IPS-20b (cell line): ENCODE measurements at regions not wholly inside any gene's neighbourhood (a gene's known extent, or its start where the extent isn't known, plus 50 kb on each side); places are given as distances from the start of the nearest gene placed in this dataset.

Source experiments
- H3K27ac ChIP-seq: one replicate; pipeline ENCODE4 v1.5.1; 2013; ENCODE audit warnings: low read length
- H3K27me3 ChIP-seq: 2 replicates; pipeline ENCODE4 v1.6.1; 2013; ENCODE audit warnings: mild to moderate bottlenecking, low read length, inconsistent platforms; ENCODE audit not compliant: insufficient read depth
- H3K36me3 ChIP-seq: 2 replicates; pipeline ENCODE4 v1.6.1; 2013; ENCODE audit warnings: low read depth, mild to moderate bottlenecking, inconsistent platforms, low read length, moderate library complexity; ENCODE audit not compliant: insufficient read depth
- H3K4me1 ChIP-seq: 2 replicates; pipeline ENCODE4 v1.6.1; 2013; ENCODE audit warnings: mild to moderate bottlenecking, control low read depth, inconsistent platforms, low read length, moderate library complexity; ENCODE audit not compliant: insufficient read depth
- H3K4me3 ChIP-seq: 2 replicates; pipeline ENCODE4 v1.5.1; 2013; ENCODE audit warnings: mild to moderate bottlenecking, low read length, inconsistent platforms
- H3K9ac ChIP-seq: 2 replicates; pipeline ENCODE4 v1.6.1; 2013; ENCODE audit warnings: low read depth, mild to moderate bottlenecking, inconsistent platforms, low read length, moderate library complexity
- H3K9me3 ChIP-seq: 2 replicates; pipeline ENCODE4 v1.6.1; 2013; ENCODE audit warnings: mild to moderate bottlenecking, low read depth, low read length, inconsistent platforms; ENCODE audit not compliant: insufficient read depth

- Histone ChIP-seq H3K4me1 (peaks cover 16% of the 10 kb centered on the region; the same call in 1 of the 2 replicates), H3K36me3 (no peaks in the 10 kb centered on the region), H3K4me3 (no peak overlapping the region), H3K27me3 (no peaks in the 10 kb centered on the region), H3K9ac (no peak overlapping the region), H3K27ac (no peak overlapping the region), H3K9me3 (no peaks in the 10 kb centered on the region; the same call in 1 of the 2 replicates)
These were observed 731.4 kb upstream of the POT1 start for GRCh38 chr7:125661006-125661405.

GRCh38 chr7:125654076-125654475, 724.5 kb upstream of the POT1 start:
- no peak overlapping the region for H3K9ac ChIP-seq
- H3K9me3 ChIP-seq, result no peaks in the 10 kb centered on the region
- H3K27me3 ChIP-seq, result no peaks in the 10 kb centered on the region
- H3K27ac ChIP-seq, result no peak overlapping the region
- no peaks in the 10 kb centered on the region for H3K4me1 ChIP-seq
- H3K4me3 ChIP-seq, result no peak overlapping the region
- no peaks in the 10 kb centered on the region for H3K36me3 ChIP-seq

GRCh38 chr7:125651823-125652528, 722.4 kb upstream of the POT1 start:
- H3K27me3 ChIP-seq, result no peaks in the 10 kb centered on the region
- no peak overlapping the region for H3K9ac ChIP-seq
- H3K4me1 ChIP-seq, result no peaks in the 10 kb centered on the region; the same call in 1 of the 2 replicates
- H3K4me3 ChIP-seq, result no peak overlapping the region
- no peaks in the 10 kb centered on the region for H3K9me3 ChIP-seq
- H3K27ac ChIP-seq, result no peak overlapping the region
- H3K36me3 ChIP-seq, result no peaks in the 10 kb centered on the region

- Histone ChIP-seq H3K4me3 (no peak overlapping the region), H3K36me3 (no peaks in the 10 kb centered on the region), H3K9me3 (no peaks in the 10 kb centered on the region), H3K27me3 (no peaks in the 10 kb centered on the region), H3K9ac (no peak overlapping the region), H3K27ac (no peak overlapping the region), H3K4me1 (no peaks in the 10 kb centered on the region; the same call in 1 of the 2 replicates)
These were observed 718.9 kb upstream of the POT1 start for GRCh38 chr7:125648543-125648942.

- H3K9me3 ChIP-seq, result no peaks in the 10 kb centered on the region
- H3K4me3 ChIP-seq, result no peak overlapping the region
- no peak overlapping the region for H3K27ac ChIP-seq
- no peak overlapping the region for H3K9ac ChIP-seq
- H3K36me3 ChIP-seq, result no peaks in the 10 kb centered on the region
- no peaks in the 10 kb centered on the region; the same call in 1 of the 2 replicates for H3K4me1 ChIP-seq
- no peaks in the 10 kb centered on the region for H3K27me3 ChIP-seq
These were observed 716.1 kb upstream of the POT1 start for GRCh38 chr7:125645770-125646169.

GRCh38 chr7:125644109-125644508, 714.5 kb upstream of the POT1 start:
- no peaks in the 10 kb centered on the region for H3K36me3 ChIP-seq
- no peak overlapping the region for H3K4me3 ChIP-seq
- H3K9me3 ChIP-seq, result no peaks in the 10 kb centered on the region
- no peaks in the 10 kb centered on the region for H3K27me3 ChIP-seq
- no peaks in the 10 kb centered on the region; the same call in 1 of the 2 replicates for H3K4me1 ChIP-seq
- H3K9ac ChIP-seq, result no peak overlapping the region
- H3K27ac ChIP-seq, result no peak overlapping the region

- H3K4me3 ChIP-seq, result no peak overlapping the region
- H3K27me3 ChIP-seq, result no peaks in the 10 kb centered on the region
- H3K27ac ChIP-seq, result no peak overlapping the region
- H3K9me3 ChIP-seq, result no peaks in the 10 kb centered on the region
- H3K36me3 ChIP-seq, result no peaks in the 10 kb centered on the region
- H3K9ac ChIP-seq, result no peak overlapping the region
- no peaks in the 10 kb centered on the region for H3K4me1 ChIP-seq
These were observed 713.7 kb upstream of the POT1 start for GRCh38 chr7:125643302-125643701.

- H3K27ac ChIP-seq, result no peak overlapping the region
- no peak overlapping the region for H3K9ac ChIP-seq
- H3K4me3 ChIP-seq, result no peak overlapping the region
- H3K36me3 ChIP-seq, result no peaks in the 10 kb centered on the region
- no peaks in the 10 kb centered on the region for H3K4me1 ChIP-seq
- H3K9me3 ChIP-seq, result no peaks in the 10 kb centered on the region
- no peaks in the 10 kb centered on the region for H3K27me3 ChIP-seq
These were observed 712.3 kb upstream of the POT1 start for GRCh38 chr7:125641884-125642283.

- H3K27ac ChIP-seq, result no peak overlapping the region
- H3K27me3 ChIP-seq, result no peaks in the 10 kb centered on the region
- H3K4me1 ChIP-seq, result no peaks in the 10 kb centered on the region
- H3K4me3 ChIP-seq, result no peak overlapping the region
- no peak overlapping the region for H3K9ac ChIP-seq
- no peaks in the 10 kb centered on the region for H3K9me3 ChIP-seq
- H3K36me3 ChIP-seq, result no peaks in the 10 kb centered on the region
These were observed 706.8 kb upstream of the POT1 start for GRCh38 chr7:125636320-125636962.

GRCh38 chr7:125618516-125618915, 688.9 kb upstream of the POT1 start:
- H3K9ac ChIP-seq, result no peak overlapping the region
- H3K27me3 ChIP-seq, result no peaks in the 10 kb centered on the region
- H3K36me3 ChIP-seq, result no peaks in the 10 kb centered on the region
- no peak overlapping the region for H3K4me3 ChIP-seq
- no peak overlapping the region for H3K27ac ChIP-seq
- H3K9me3 ChIP-seq, result no peaks in the 10 kb centered on the region
- H3K4me1 ChIP-seq, result no peaks in the 10 kb centered on the region

GRCh38 chr7:125611582-125611981, 682.0 kb upstream of the POT1 start:
- no peak overlapping the region for H3K27ac ChIP-seq
- no peaks in the 10 kb centered on the region for H3K4me1 ChIP-seq
- H3K36me3 ChIP-seq, result no peaks in the 10 kb centered on the region
- no peaks in the 10 kb centered on the region for H3K27me3 ChIP-seq
- H3K4me3 ChIP-seq, result no peak overlapping the region
- H3K9ac ChIP-seq, result no peak overlapping the region
- H3K9me3 ChIP-seq, result no peaks in the 10 kb centered on the region

- no peak overlapping the region for H3K4me3 ChIP-seq
- no peaks in the 10 kb centered on the region for H3K9me3 ChIP-seq
- no peaks in the 10 kb centered on the region for H3K36me3 ChIP-seq
- H3K4me1 ChIP-seq, result no peaks in the 10 kb centered on the region
- H3K9ac ChIP-seq, result no peak overlapping the region
- no peaks in the 10 kb centered on the region for H3K27me3 ChIP-seq
- H3K27ac ChIP-seq, result no peak overlapping the region
These were observed 677.0 kb upstream of the POT1 start for GRCh38 chr7:125606671-125607070.
